ENCODE measurements at regions not wholly inside any gene's neighbourhood (a gene's known extent, or its start where the extent isn't known, plus 50 kb on each side); places are given as distances from the start of the nearest gene placed in this dataset.

GRCh38 chr12:20028033-20028432 lies 340.3 kb upstream of the PDE3A start (continued):
- TF ChIP-seq MGA (IDR thresholded peaks at IDR 0.05) (no peak), E4F1 (CRISPR knock-in tag; IDR thresholded peaks at IDR 0.05; ENCODE audit: borderline replicate concordance) (no peak), GABPA (tag; conservative IDR thresholded peaks at IDR 0.05; ENCODE audit: low read depth) (no peak)

Measured in K562 (cell line).